ENCODE measurements at regions not wholly inside any gene's neighbourhood (a gene's known extent, or its start where the extent isn't known, plus 50 kb on each side); places are given as distances from the start of the nearest gene placed in this dataset.
A peak's percentile ranks its signal among the peaks of the same experiment; 100 is the strongest.

DNA sequence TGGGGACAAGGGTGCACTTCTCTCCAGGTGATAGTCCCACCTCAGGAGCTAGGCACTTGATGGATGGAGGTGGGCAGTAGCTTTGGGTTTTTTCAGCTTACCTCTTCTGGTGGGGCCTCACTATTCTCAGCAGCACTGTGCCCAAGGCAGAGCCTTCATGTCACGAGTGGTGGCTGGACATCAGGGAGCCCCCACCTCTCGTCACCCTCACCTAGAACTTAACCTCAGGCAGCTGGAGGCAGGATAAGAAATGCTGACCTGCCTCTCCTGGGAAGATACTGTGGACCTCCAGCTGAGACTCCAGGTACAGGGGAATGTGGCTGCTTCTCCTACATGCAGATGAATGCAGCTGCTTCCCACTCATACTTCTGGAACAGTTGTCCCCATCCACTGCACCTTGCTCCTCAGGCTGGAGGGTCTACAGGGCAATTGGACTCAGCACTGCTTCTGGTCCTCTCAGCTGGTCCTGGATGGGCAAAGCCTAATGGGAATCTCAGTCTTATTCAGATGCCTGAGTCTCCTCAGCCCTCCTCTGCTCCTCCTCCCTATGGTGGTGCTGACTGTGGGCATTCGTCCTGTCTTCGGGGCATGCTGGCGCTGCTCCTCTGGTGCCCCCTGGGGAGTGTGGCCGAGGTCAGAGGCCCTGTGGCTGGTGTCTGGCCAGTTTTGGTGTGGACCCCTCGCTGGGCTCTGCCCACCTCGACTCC lies 129.9 kb downstream of the KLF13 start:
- DNase-seq (ENCODE audit: low spot score): no peak

GRCh38 chr15:31457161-31457560 lies 130.5 kb downstream of the KLF13 start:
- no peak for DNase-seq (ENCODE audit: low spot score)

DNA sequence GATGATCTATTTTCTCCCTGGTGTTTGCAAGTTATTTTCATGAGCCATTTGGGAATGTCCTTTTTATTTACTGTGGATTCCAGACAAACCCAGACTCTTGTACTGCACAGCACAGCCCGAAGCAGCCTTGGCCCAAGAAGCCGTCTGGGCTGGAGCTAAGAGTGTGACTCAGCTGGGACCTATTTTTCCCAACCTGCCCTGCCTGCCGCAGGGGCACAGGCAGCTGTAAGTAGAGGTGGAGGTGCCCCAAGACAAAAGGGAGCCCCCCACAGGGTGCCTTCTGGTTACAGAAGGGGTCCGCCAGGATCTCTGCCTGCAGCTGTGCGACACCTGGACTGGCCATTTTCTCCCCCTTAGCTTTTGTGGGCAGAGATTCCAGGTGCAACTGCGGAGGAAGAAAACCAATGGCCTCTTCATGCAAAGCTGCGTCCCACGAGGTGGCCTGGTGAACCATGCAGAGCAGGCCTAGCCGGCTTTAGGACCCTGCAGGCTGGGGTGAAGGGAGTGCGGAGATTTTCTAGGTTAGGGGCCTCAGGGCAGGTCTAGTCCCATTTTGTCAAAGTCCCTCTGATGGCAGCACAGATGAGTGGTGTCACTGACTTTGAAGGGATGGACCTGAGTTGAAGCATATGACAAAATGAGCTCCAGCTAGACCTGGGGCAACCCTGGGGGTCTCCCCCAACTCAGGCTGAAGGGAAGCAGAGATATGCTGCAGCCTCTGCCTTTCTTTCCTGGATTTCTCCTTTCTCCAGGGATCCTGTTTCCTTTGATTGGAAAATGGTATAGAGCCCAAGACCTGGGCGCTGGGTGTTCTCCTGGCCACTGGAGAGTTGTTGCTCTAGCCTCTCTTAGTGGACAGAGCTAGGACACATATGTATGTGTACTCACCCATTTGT lies 131.2 kb downstream of the KLF13 start:
- no peak for DNase-seq (ENCODE audit: low spot score)

- DNase-seq (ENCODE audit: low spot score): no peak
These were observed 132.2 kb downstream of the KLF13 start for GRCh38 chr15:31458596-31459399.

DNA sequence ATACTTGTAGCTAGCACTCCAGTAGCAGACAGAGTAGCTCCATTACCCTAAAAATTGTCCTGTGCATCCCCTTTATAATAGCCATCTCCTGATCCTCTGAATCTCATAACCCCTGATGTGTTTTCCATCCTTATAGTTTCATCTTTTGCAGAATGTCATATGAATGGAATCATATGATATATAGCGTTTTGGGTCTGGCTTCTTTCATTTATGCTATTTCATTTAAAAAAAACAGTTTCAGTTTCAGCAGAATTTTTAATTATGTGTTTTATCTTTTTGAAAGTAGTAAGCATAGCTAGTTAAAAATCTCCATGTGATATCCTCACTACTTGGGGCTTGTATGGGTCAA lies 132.7 kb downstream of the KLF13 start:
- DNase-seq (ENCODE audit: low spot score): no peak

DNA sequence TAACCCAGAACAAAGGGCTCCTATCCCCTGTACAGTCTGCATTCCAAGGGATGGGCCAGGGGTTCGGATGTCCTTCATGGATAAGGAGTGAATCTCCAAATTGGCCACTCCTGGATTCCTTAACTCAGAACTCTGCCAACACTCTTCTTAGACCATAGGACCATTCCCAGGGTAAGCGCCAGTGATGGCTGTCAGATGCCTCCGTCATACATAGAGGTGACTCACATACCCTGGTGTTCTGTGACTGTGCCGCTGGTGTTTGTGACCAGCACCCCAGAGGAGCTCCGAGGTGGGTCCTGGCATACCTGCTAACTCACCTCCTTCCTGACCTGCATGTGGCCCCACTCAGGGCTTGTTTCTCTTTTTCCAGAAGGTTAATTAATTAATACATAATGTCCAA lies 134.7 kb downstream of the KLF13 start:
- no peak for DNase-seq (ENCODE audit: low spot score)

DNA sequence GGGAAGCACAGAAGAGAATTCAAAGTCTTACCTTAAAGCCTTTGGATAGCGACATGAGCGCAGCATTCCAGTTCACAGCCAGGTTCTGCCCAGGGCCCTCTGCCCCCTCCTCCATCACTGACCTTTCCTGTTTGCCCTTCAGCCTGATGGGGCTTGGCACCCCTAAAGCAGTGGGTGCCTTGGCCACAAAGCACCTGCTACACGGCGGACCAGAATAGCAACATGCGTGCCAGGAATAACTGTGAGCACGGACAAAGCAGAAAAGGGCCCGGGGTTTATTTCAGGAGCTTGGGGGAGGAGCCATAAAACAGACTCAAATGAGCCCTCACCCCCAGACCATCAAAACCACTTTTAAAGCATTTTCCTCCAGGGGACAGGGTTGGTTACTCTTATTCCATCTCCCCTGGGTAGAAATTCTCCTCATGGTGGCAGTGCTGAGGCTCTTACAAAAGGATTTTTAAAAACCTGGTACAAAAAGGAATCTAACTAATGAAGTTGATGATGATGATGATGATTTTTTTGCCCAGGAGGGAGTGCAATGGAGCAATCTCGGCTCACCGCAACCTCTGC lies 135.4 kb downstream of the KLF13 start:
- no peak for DNase-seq (ENCODE audit: low spot score)

DNA sequence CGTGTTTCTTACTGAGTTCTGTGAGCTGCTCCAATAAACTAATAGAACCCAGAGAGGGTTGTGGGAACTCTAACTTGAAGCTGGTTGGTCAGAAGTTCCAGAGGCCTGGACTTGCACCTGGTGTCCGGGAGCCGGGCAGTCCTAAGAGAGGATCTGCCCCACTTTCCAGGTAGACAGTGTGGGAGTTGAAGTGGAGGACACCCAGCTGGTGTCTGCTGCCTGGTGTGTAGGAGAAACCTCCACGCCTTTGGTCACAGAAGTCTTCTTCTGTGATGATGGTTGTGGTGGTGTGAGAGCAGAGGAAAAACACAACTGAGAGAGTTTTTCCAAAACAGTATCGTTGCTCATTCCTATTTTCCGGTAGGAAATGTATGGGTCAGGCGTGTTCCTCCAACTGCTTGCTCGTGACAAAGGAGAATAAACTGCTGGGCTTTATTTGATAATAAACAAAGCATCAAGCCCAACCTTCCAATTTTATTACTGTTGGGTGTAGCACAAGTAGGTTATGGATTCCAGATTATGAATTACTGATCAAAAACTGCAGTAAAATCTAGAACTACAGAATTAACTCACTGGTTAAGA lies 137.0 kb downstream of the KLF13 start:
- DNase-seq (ENCODE audit: low spot score): no peak

- no peak for DNase-seq (ENCODE audit: low spot score)
These were observed 137.8 kb downstream of the KLF13 start for GRCh38 chr15:31464216-31465082.

GRCh38 chr15:31465083-31465955 lies 138.7 kb downstream of the KLF13 start:
- no peak for DNase-seq (ENCODE audit: low spot score)

GRCh38 chr15:31467361-31467760 lies 140.7 kb downstream of the KLF13 start:
- no peak for DNase-seq (ENCODE audit: low spot score)

GRCh38 chr15:31468911-31469785 lies 142.5 kb downstream of the KLF13 start:
- DNase-seq (ENCODE audit: low spot score): no peak

- DNase-seq (ENCODE audit: low spot score): no peak
These were observed 143.3 kb downstream of the KLF13 start for GRCh38 chr15:31469786-31470525.

- no peak for DNase-seq (ENCODE audit: low spot score)
These were observed 144.1 kb downstream of the KLF13 start for GRCh38 chr15:31470756-31471155.

DNA sequence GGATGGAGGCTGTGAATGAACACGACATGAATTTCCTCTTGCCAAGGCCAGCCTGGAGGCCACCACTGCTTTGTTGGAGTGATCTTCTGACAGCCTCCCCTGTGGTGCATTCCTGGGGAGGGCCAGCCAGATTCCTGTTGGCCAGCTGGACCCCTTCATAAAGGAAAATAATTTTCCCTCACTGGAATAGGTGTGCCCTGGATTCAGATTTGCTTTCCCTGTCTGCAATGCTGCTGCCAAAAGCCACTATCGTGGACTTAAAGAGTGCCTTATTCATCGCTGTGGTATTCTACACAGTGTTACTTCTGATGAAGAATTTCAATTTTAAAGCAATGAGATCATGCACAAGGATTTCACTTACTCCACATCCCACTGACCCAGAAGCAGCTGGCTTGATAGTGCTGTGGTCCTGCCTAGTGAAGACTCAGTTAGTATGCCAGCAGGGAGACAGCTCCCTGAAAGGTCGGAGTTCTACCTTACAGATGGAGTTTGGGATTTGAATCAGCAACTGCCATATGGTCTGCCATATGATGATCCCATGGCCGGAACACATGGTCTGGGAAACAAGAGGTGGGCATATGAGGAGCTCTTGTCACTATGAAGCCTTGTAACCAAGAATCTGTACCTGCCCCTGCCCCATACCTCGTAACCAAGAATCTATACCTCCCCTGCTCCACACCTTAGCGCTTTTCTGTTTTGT lies 145.2 kb downstream of the KLF13 start:
- DNase-seq (ENCODE audit: low spot score): no peak

DNA sequence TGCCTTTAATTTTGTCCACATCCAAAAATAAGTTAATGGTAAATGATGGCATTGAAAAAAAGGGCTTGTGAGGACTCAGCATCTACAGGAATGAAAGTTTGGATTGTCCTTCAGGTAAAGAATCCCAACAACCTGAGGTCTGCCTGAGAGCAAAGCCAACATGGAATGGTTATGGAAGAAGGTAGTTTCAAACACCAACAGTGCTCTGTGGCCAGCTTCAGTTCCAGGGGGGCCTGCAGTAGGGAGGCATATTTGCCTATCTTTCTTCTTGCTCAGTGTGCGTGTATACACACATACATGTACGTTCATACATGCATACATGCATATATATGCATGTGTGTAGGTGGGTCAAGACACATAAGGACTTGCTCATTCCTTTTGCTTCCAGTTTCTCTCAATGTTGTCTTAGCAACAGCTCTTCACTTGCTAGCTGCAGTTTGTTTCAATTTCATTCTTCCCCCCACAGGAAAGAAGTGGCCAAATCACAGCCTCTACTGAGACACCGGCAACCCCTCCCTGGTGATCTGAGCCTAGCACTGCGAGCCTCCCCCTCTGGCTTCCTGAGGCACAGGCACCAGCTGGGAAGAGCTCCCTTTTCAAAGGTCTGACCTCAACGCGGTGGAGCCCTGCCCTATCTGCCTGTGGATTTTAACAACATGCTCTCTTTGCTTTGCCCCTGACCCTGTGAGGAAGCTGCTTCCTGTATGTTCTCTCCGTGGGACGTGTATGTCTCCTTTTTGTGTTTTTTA lies 146.2 kb downstream of the KLF13 start:
- peak; percentile 46 for DNase-seq (ENCODE audit: low spot score)

Measured in iPS-NIHi11 (cell line).